ENCODE measurements at regions not wholly inside any gene's neighbourhood (a gene's known extent, or its start where the extent isn't known, plus 50 kb on each side); places are given as distances from the start of the nearest gene placed in this dataset.

DNA sequence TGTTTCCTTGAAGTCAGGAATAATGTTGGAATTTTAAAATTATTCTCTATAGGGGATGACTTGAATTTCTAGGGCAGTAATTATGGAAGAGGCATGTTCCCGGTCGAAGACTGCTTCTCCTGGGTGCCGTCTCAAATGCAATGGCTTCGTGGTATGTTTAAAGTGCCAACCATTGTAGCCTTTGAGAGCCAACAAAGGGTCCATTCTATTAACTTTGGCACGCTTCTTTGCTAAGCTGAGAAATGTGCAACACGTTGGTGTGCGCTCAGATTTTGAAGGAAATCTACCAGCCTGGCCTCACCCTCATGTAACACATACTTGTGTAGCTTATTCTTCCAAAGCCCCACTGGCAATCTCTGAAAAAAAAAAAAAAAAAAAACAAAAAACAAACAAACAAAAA lies 221.2 kb upstream of the ANKH start:
- TF ChIP-seq, protein P1, sequence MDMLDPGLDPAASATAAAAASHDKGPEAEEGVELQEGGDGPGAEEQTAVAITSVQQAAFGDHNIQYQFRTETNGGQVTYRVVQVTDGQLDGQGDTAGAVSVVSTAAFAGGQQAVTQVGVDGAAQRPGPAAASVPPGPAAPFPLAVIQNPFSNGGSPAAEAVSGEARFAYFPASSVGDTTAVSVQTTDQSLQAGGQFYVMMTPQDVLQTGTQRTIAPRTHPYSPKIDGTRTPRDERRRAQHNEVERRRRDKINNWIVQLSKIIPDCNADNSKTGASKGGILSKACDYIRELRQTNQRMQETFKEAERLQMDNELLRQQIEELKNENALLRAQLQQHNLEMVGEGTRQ (IDR thresholded peaks at IDR 0.05; ENCODE audit: borderline replicate concordance, low read depth, low read length) = no peak
- TF ChIP-seq EZH2phosphoT487 (IDR thresholded peaks at IDR 0.05; ENCODE audit: borderline replicate concordance, low read depth) (no peak), NFIC (IDR thresholded peaks at IDR 0.05; ENCODE audit: borderline replicate concordance) (no peak), RAD21 (IDR thresholded peaks at IDR 0.05; ENCODE audit: low read length) (no peak), NRF1 (IDR thresholded peaks at IDR 0.05; ENCODE audit: low read depth, low read length) (no peak), CHD2 (IDR thresholded peaks at IDR 0.05; ENCODE audit: low read length, partially characterized antibody) (no peak), TEAD4 (IDR thresholded peaks at IDR 0.05; ENCODE audit: borderline replicate concordance, insufficient read depth) (no peak), FOSL2 (IDR thresholded peaks at IDR 0.05; ENCODE audit: borderline replicate concordance, low read depth) (no peak)
- TF ChIP-seq, protein P2, sequence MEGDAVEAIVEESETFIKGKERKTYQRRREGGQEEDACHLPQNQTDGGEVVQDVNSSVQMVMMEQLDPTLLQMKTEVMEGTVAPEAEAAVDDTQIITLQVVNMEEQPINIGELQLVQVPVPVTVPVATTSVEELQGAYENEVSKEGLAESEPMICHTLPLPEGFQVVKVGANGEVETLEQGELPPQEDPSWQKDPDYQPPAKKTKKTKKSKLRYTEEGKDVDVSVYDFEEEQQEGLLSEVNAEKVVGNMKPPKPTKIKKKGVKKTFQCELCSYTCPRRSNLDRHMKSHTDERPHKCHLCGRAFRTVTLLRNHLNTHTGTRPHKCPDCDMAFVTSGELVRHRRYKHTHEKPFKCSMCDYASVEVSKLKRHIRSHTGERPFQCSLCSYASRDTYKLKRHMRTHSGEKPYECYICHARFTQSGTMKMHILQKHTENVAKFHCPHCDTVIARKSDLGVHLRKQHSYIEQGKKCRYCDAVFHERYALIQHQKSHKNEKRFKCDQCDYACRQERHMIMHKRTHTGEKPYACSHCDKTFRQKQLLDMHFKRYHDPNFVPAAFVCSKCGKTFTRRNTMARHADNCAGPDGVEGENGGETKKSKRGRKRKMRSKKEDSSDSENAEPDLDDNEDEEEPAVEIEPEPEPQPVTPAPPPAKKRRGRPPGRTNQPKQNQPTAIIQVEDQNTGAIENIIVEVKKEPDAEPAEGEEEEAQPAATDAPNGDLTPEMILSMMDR (IDR thresholded peaks at IDR 0.05) = no peak
- TF ChIP-seq, protein P3, sequence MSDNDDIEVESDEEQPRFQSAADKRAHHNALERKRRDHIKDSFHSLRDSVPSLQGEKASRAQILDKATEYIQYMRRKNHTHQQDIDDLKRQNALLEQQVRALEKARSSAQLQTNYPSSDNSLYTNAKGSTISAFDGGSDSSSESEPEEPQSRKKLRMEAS (IDR thresholded peaks at IDR 0.05; ENCODE audit: low read depth) = no peak

All from SK-N-SH (cell line).